GM12878 (cell line): ENCODE measurements at regions not wholly inside any gene's neighbourhood (a gene's known extent, or its start where the extent isn't known, plus 50 kb on each side); places are given as distances from the start of the nearest gene placed in this dataset.

ENCODE experiments used
- ATAC-seq: fragments of 200-7000 bp; cut with Tn5 transposase; 3 replicates; pipeline ENCODE4 v1.9.1; 2020; ENCODE audit warnings: mild to moderate bottlenecking, moderate library complexity
- BruUV-seq: library from RNA; stranded (reverse); fragments of 400-500 nt; replicated peaks from 2 replicates; lab custom pipeline; 2021; lab: Mats Ljungman, UMichigan
- CTCF ChIA-PET: fragments of 300-600 bp; sonication (Branson Sonifier 250); formaldehyde crosslinking; extraction: SDS; loops from one replicate; lab custom pipeline; 2021; ENCODE audit warnings: inconsistent platforms; lab: Yijun Ruan, JAX
- POLR2A ChIA-PET: fragments of 350-600 bp; formaldehyde crosslinking; extraction: SDS; loops from one replicate; lab custom pipeline; 2021; ENCODE audit warnings: inconsistent platforms; lab: Charles Lee
- RAD21 ChIA-PET: fragments of 300-600 bp; sonication (Branson Sonifier 250); formaldehyde crosslinking; loops from one replicate; lab custom pipeline; 2023; ENCODE audit warnings: antibody characterized with exemption; ENCODE audit not compliant: unreplicated experiment; lab: Charles Lee
- SMC1A ChIA-PET: fragments of 300-600 bp; sonication (Branson Sonifier 250); formaldehyde crosslinking; loops from one replicate; lab custom pipeline; 2023; ENCODE audit not compliant: unreplicated experiment, uncharacterized antibody; lab: Charles Lee
- DNase-seq: peaks from one replicate; pipeline ENCODE4 v3.0.0-alpha.2; 2011; ENCODE audit warnings: low read depth, low spot score
- FAIRE-seq: peaks from 3 replicates; lab custom pipeline; 2011; peaks lifted over from hg19 to GRCh38; lab: Jason Lieb, UNC
- H2AFZ ChIP-seq: 2 replicates; pipeline ENCODE4 v1.6.0; 2011; ENCODE audit warnings: low read depth, low read length, control low read depth; ENCODE audit not compliant: control insufficient read depth
- H3K27ac ChIP-seq: 2 replicates; pipeline ENCODE4 v1.5.1; 2011; ENCODE audit warnings: control low read depth; ENCODE audit not compliant: control insufficient read depth, insufficient read depth
- H3K27me3 ChIP-seq, 2 experiments: replicated peaks in 1 of 2; 2 replicates each; pipeline versions ENCODE4 v1.6.0 to v1.6.1; 2011; ENCODE audit warnings: low read length in 1 of 2; ENCODE audit not compliant: control insufficient read depth in 2 of 2, insufficient read depth in 2 of 2
- H3K36me3 ChIP-seq, 2 experiments: 2 replicates each; pipeline ENCODE4 v1.5.1; 2011; ENCODE audit warnings: low read length in 1 of 2; ENCODE audit not compliant: control insufficient read depth in 2 of 2, insufficient read depth in 2 of 2
- H3K4me1 ChIP-seq: 2 replicates; pipeline ENCODE4 v1.6.1; 2011; ENCODE audit warnings: mild to moderate bottlenecking, low read length, moderate library complexity, mixed read lengths; ENCODE audit not compliant: control insufficient read depth, insufficient read depth
- H3K4me2 ChIP-seq: 2 replicates; pipeline ENCODE4 v1.6.0; 2011; ENCODE audit warnings: control low read depth; ENCODE audit not compliant: control insufficient read depth, insufficient read depth
- H3K4me3 ChIP-seq: fragments of 200-600 bp; sonication (generic); 2 replicates; pipeline ENCODE4 v1.5.1; 2016
- H3K79me2 ChIP-seq: 2 replicates; pipeline ENCODE4 v1.6.0; 2011; ENCODE audit warnings: low read length; ENCODE audit not compliant: control insufficient read depth, insufficient read depth
- H3K9ac ChIP-seq: 2 replicates; pipeline ENCODE4 v1.8.0; 2011; ENCODE audit warnings: low read length, control low read depth, mixed read lengths; ENCODE audit not compliant: control insufficient read depth, insufficient read depth
- H3K9me3 ChIP-seq: replicated peaks from 3 replicates; pipeline ENCODE4 v1.5.1; 2011; ENCODE audit warnings: mild to moderate bottlenecking, low read length; ENCODE audit not compliant: control insufficient read depth, insufficient read depth
- H4K20me1 ChIP-seq: 2 replicates; pipeline ENCODE4 v1.6.0; 2011; ENCODE audit not compliant: control insufficient read depth, insufficient read depth
- FOXM1 ChIP-seq: IDR thresholded peaks from 2 replicates; pipeline ENCODE4 v1.6.1; 2012; ENCODE audit warnings: low read depth, mild to moderate bottlenecking, inconsistent platforms, low read length, moderate library complexity
- HCFC1 ChIP-seq: fragments of 150-350 bp; IDR thresholded peaks from 2 replicates; pipeline ENCODE4 v1.6.1; 2014; ENCODE audit warnings: low read length
- MEF2A ChIP-seq: IDR thresholded peaks from 2 replicates; pipeline ENCODE4 v1.6.1; 2011; ENCODE audit warnings: low read depth, mild to moderate bottlenecking, low read length, moderate library complexity; ENCODE audit not compliant: insufficient read depth
- PAX5 ChIP-seq: IDR thresholded peaks from 2 replicates; pipeline ENCODE4 v1.6.1; 2011; ENCODE audit warnings: low read depth, low read length, borderline replicate concordance
- RBBP5 ChIP-seq: fragments of 200-600 bp; sonication (generic); conservative IDR thresholded peaks from 2 replicates; pipeline ENCODE4 v1.6.1; 2016
- SMC3 ChIP-seq: IDR thresholded peaks from 2 replicates; pipeline ENCODE4 v1.6.1; 2011; ENCODE audit warnings: low read length, improper control_type of control experiment, borderline replicate concordance
- STAT3 ChIP-seq: IDR thresholded peaks from 2 replicates; pipeline ENCODE4 v1.6.1; 2011; ENCODE audit warnings: low read depth, low read length, improper control_type of control experiment
- TBL1XR1 ChIP-seq: IDR thresholded peaks from 2 replicates; pipeline ENCODE4 v1.6.1; 2012; ENCODE audit warnings: low read depth, low read length, improper control_type of control experiment
- WGBS: methylation state at CpG from one replicate; pipeline ENCODE4 v1.1.6; 2016; ENCODE audit warnings: low lambda C conversion rate; ENCODE audit not compliant: insufficient replicate concordance, insufficient coverage; ENCODE audit errors: missing lambda C conversion rate; 5-methylcytosine and 5-hydroxymethylcytosine counted together
- in situ Hi-C: fragments of 300-500 bp; cut with MboI; formaldehyde crosslinking; loops from 9 replicates; pipeline ENCODE4 v1.14.3; 2018; ENCODE audit warnings: mixed read lengths
- intact Hi-C: fragments of 100-400 bp; cut with micrococcal nuclease; formaldehyde crosslinking; loops from one replicate; pipeline ENCODE4 v1.14.2; 2022; ENCODE audit not compliant: unreplicated experiment
- TF ChIP-seq, protein P1 (sequence below): IDR thresholded peaks from 2 replicates; pipeline ENCODE4 v1.6.1; 2012; ENCODE audit warnings: mild to moderate bottlenecking, low read depth, low read length
- TF ChIP-seq, protein P2 (sequence below): IDR thresholded peaks from 2 replicates; pipeline ENCODE4 v1.6.1; 2011; ENCODE audit warnings: low read depth, low read length, improper control_type of control experiment, borderline replicate concordance
- TF ChIP-seq, protein P3 (sequence below): fragments of 450-650 bp; IDR thresholded peaks from 2 replicates; pipeline ENCODE4 v1.6.1; 2016; ENCODE audit warnings: mild to moderate bottlenecking
- TF ChIP-seq, protein P4 (sequence below): fragments of 450-650 bp; IDR thresholded peaks from 2 replicates; pipeline ENCODE4 v1.6.1; 2018; ENCODE audit warnings: borderline replicate concordance, mild to moderate bottlenecking; ENCODE audit not compliant: partially characterized antibody
- TF ChIP-seq, protein P5 (sequence below): fragments of 150-350 bp; IDR thresholded peaks from 2 replicates; pipeline ENCODE4 v1.6.1; 2014; ENCODE audit warnings: mild to moderate bottlenecking, low read depth, low read length

DNA sequence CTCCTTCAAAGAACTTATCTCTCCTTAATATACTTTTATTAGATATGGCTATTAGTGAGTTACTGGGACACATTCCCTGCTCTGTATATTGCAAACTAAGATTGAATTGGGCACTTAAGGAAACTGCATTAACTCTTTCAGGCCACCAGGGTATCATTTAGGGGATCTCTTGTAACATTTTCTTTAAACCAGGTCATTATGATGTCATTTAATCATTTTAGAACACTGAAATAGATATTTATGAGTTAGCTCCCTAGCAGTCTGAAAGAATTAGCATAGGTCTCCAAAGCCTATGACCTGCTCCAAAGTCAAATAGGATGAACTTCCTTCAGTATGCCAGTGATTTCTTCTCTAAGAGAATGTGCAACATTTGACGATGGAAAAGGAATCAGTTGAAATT lies 506.9 kb downstream of the FOXG1 start (continued):
- TF ChIP-seq, protein P1, sequence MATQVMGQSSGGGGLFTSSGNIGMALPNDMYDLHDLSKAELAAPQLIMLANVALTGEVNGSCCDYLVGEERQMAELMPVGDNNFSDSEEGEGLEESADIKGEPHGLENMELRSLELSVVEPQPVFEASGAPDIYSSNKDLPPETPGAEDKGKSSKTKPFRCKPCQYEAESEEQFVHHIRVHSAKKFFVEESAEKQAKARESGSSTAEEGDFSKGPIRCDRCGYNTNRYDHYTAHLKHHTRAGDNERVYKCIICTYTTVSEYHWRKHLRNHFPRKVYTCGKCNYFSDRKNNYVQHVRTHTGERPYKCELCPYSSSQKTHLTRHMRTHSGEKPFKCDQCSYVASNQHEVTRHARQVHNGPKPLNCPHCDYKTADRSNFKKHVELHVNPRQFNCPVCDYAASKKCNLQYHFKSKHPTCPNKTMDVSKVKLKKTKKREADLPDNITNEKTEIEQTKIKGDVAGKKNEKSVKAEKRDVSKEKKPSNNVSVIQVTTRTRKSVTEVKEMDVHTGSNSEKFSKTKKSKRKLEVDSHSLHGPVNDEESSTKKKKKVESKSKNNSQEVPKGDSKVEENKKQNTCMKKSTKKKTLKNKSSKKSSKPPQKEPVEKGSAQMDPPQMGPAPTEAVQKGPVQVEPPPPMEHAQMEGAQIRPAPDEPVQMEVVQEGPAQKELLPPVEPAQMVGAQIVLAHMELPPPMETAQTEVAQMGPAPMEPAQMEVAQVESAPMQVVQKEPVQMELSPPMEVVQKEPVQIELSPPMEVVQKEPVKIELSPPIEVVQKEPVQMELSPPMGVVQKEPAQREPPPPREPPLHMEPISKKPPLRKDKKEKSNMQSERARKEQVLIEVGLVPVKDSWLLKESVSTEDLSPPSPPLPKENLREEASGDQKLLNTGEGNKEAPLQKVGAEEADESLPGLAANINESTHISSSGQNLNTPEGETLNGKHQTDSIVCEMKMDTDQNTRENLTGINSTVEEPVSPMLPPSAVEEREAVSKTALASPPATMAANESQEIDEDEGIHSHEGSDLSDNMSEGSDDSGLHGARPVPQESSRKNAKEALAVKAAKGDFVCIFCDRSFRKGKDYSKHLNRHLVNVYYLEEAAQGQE: no peak

DNA sequence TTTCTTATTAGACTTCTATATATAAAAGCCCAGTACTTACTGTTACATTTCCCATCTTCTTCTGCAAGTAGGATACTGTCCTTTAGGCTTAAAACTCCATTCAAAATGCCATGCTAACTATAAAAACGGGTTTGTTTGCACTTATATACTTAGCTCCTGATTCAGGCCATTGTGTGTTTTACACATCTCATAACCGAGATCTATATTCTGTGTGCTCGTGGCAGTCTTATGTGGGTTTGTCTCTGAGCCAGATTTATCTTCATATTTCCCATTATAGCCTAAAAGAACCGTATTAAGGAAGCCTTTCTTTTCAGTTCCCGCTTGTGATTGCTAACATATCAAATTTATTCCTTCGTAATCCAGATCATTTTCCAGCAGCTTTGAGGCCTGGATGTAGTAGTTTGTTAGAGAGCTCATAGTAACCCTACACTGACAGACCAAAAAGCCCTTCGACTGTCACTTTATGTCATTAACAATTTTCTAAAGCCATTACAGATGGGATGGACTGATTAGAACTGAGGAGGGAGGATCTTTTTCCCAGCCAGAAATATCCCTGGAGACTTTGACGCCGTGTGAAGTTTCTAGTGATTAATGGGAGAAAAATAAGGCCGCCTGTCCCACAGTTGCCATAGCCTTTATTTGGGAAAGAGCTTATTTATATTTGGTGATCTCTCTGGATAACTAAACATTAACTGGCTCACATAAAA lies 508.5 kb downstream of the FOXG1 start:
- ChIA-PET CTCF (no interaction called here), POLR2A (no interaction called here), RAD21 (no interaction called here), SMC1A (no interaction called here)
- no peaks in the 10 kb centered on the region for H3K9me3 ChIP-seq
- DNase-seq (no peak), ATAC-seq (no peak), FAIRE-seq (no peak)
- no peaks in the 10 kb centered on the region for H3K36me3 ChIP-seq
- no peaks in the 10 kb centered on the region for H3K79me2 ChIP-seq
- H3K27ac ChIP-seq: no peak overlapping the region
- no peak overlapping the region for H2AFZ ChIP-seq
- in situ Hi-C loops (no loop called here), intact Hi-C loops (no loop called here)
- H3K4me1 ChIP-seq: no peaks in the 10 kb centered on the region
- no peak overlapping the region for H3K9ac ChIP-seq
- BruUV-seq: no TSS peak
- 25% methylated on average over 10 of the region's 10 CpGs for WGBS
- no peak overlapping the region for H3K4me3 ChIP-seq
- no peak overlapping the region for H3K4me2 ChIP-seq
- H3K27me3 ChIP-seq: no peaks in the 10 kb centered on the region
- H4K20me1 ChIP-seq: no peaks in the 10 kb centered on the region
- TF ChIP-seq, protein P2, sequence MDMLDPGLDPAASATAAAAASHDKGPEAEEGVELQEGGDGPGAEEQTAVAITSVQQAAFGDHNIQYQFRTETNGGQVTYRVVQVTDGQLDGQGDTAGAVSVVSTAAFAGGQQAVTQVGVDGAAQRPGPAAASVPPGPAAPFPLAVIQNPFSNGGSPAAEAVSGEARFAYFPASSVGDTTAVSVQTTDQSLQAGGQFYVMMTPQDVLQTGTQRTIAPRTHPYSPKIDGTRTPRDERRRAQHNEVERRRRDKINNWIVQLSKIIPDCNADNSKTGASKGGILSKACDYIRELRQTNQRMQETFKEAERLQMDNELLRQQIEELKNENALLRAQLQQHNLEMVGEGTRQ: no peak
- TF ChIP-seq MEF2A (no peak), PAX5 (no peak), FOXM1 (no peak), STAT3 (no peak), SMC3 (no peak), TBL1XR1 (no peak), HCFC1 (no peak), RBBP5 (no peak)
- TF ChIP-seq, protein P3, sequence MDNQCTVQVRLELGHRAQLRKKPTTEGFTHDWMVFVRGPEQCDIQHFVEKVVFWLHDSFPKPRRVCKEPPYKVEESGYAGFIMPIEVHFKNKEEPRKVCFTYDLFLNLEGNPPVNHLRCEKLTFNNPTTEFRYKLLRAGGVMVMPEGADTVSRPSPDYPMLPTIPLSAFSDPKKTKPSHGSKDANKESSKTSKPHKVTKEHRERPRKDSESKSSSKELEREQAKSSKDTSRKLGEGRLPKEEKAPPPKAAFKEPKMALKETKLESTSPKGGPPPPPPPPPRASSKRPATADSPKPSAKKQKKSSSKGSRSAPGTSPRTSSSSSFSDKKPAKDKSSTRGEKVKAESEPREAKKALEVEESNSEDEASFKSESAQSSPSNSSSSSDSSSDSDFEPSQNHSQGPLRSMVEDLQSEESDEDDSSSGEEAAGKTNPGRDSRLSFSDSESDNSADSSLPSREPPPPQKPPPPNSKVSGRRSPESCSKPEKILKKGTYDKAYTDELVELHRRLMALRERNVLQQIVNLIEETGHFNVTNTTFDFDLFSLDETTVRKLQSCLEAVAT: no peak
- TF ChIP-seq, protein P4, sequence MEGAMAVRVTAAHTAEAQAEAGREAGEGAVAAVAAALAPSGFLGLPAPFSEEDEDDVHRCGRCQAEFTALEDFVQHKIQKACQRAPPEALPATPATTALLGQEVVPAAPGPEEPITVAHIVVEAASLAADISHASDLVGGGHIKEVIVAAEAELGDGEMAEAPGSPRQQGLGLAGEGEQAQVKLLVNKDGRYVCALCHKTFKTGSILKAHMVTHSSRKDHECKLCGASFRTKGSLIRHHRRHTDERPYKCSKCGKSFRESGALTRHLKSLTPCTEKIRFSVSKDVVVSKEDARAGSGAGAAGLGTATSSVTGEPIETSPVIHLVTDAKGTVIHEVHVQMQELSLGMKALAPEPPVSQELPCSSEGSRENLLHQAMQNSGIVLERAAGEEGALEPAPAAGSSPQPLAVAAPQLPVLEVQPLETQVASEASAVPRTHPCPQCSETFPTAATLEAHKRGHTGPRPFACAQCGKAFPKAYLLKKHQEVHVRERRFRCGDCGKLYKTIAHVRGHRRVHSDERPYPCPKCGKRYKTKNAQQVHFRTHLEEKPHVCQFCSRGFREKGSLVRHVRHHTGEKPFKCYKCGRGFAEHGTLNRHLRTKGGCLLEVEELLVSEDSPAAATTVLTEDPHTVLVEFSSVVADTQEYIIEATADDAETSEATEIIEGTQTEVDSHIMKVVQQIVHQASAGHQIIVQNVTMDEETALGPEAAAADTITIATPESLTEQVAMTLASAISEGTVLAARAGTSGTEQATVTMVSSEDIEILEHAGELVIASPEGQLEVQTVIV: no peak
- TF ChIP-seq, protein P5, sequence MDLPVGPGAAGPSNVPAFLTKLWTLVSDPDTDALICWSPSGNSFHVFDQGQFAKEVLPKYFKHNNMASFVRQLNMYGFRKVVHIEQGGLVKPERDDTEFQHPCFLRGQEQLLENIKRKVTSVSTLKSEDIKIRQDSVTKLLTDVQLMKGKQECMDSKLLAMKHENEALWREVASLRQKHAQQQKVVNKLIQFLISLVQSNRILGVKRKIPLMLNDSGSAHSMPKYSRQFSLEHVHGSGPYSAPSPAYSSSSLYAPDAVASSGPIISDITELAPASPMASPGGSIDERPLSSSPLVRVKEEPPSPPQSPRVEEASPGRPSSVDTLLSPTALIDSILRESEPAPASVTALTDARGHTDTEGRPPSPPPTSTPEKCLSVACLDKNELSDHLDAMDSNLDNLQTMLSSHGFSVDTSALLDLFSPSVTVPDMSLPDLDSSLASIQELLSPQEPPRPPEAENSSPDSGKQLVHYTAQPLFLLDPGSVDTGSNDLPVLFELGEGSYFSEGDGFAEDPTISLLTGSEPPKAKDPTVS: no peak
